PFSK-1 (cell line): ENCODE measurements at regions not wholly inside any gene's neighbourhood (a gene's known extent, or its start where the extent isn't known, plus 50 kb on each side); places are given as distances from the start of the nearest gene placed in this dataset.

Source experiments
- POLR2AphosphoS5 ChIP-seq: IDR thresholded peaks from 2 replicates; pipeline ENCODE4 v1.6.1; 2012; ENCODE audit warnings: low read depth, mild to moderate bottlenecking, control low read depth, low read length, moderate library complexity
- REST ChIP-seq, 2 experiments: IDR thresholded peaks; 2 replicates each; pipeline versions ENCODE4 v1.6.1 to v1.8.0; 2011 to 2012; ENCODE audit warnings: low read depth in 2 of 2, low read length in 2 of 2, control low read depth in 1 of 2, inconsistent platforms in 1 of 2, mild to moderate bottlenecking in 1 of 2, moderate library complexity in 1 of 2; ENCODE audit not compliant: insufficient read depth in 1 of 2
- SIN3A ChIP-seq: IDR thresholded peaks from 2 replicates; pipeline ENCODE4 v1.6.1; 2012; ENCODE audit warnings: mild to moderate bottlenecking, low read length, moderate library complexity, borderline replicate concordance; ENCODE audit not compliant: insufficient read depth
- TAF1 ChIP-seq: IDR thresholded peaks from 2 replicates; pipeline ENCODE4 v1.6.1; 2012; ENCODE audit warnings: low read length, control low read depth, borderline replicate concordance; ENCODE audit not compliant: insufficient read depth

- TF ChIP-seq SIN3A (no peak), REST (IDR thresholded peaks at IDR 0.05; ENCODE audit: insufficient read depth in 1 of 2, low read depth in 2 of 2, low read length in 2 of 2) (no peak), POLR2AphosphoS5 (no peak), TAF1 (no peak)
Observed at GRCh38 chr7:25686493-25686892, 458.2 kb upstream of the NPVF start.
